ENCODE measurements at regions not wholly inside any gene's neighbourhood (a gene's known extent, or its start where the extent isn't known, plus 50 kb on each side); places are given as distances from the start of the nearest gene placed in this dataset.

DNA sequence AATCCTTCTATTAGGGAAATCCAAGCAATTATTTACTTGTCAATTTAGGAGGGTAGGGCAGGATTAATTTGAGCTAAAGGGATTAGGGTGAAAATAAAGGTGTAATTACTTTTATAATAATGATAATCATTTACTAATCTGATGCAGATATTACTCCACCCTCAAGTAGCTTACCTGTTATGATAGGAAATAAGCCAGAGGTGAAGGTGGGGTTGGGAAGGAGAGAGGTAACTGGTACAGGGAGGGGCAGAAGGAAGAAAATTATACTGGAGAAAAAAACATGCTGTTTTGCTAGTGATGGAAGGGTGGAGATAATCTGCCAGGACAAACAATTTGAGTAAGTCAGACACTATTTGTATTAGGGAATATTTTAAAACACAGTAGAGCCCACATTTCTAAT, 157.7 kb downstream of the BARX2 start:
- TF ChIP-seq, protein P1, sequence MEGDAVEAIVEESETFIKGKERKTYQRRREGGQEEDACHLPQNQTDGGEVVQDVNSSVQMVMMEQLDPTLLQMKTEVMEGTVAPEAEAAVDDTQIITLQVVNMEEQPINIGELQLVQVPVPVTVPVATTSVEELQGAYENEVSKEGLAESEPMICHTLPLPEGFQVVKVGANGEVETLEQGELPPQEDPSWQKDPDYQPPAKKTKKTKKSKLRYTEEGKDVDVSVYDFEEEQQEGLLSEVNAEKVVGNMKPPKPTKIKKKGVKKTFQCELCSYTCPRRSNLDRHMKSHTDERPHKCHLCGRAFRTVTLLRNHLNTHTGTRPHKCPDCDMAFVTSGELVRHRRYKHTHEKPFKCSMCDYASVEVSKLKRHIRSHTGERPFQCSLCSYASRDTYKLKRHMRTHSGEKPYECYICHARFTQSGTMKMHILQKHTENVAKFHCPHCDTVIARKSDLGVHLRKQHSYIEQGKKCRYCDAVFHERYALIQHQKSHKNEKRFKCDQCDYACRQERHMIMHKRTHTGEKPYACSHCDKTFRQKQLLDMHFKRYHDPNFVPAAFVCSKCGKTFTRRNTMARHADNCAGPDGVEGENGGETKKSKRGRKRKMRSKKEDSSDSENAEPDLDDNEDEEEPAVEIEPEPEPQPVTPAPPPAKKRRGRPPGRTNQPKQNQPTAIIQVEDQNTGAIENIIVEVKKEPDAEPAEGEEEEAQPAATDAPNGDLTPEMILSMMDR (IDR thresholded peaks at IDR 0.05; ENCODE audit: insufficient read depth, low read length, poor library complexity, severe bottlenecking), result no peak
- Histone ChIP-seq H3K27me3 (replicated peaks; ENCODE audit: control insufficient read depth, insufficient read depth, low read length) (no peaks in the 10 kb centered on the region), H3K4me3 (replicated peaks; ENCODE audit: low read depth, low read length) (no peak overlapping the region), H3K36me3 (ENCODE audit: control insufficient read depth, insufficient read depth, low read length) (no peaks in the 10 kb centered on the region)
- DNase-seq (ENCODE audit: extremely low read depth, insufficient read length), result no peak

DNA sequence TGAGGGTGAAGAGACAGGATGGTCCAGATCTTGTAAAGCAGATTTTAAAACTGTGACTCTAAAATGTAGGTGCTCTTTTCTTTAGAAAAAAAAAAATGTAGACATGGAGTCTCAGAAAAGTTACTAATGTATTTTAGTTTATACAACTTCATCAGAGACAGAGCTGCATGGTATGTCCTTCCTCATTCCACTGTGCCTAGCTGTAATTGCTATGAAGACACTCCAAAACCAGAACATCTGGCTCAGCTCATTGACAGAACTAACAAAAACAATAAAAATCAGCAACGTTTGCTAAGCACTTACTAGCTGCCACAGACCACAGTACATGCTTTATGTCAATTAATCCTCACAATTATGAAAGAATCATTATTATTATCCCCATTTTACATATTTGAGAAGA, 160.7 kb downstream of the BARX2 start:
- no peak for DNase-seq (ENCODE audit: extremely low read depth, insufficient read length)
- H3K36me3 ChIP-seq (ENCODE audit: control insufficient read depth, insufficient read depth, low read length), result no peaks in the 10 kb centered on the region
- TF ChIP-seq, protein P1 (IDR thresholded peaks at IDR 0.05; ENCODE audit: insufficient read depth, low read length, poor library complexity, severe bottlenecking), result no peak
- no peaks in the 10 kb centered on the region for H3K27me3 ChIP-seq (replicated peaks; ENCODE audit: control insufficient read depth, insufficient read depth, low read length)
- no peak overlapping the region for H3K4me3 ChIP-seq (replicated peaks; ENCODE audit: low read depth, low read length)

DNA sequence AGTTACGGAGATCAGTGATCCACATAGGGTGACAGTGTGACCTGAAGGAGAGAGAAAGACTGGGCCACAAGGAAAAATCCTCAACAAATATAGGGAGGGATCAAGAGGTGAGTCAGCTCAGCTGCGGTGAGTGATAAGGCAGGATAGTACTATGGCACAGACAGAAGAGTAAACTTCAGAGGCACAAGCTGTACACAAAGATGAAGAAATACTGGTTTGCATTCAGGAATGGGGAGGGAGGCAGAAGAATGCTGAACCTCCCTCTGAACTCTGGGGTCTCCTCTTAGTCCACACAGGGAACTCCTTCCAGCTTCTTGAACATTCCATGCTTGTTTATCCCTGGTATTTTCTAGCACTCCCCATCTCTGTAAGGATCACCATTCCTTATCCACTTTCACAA, 162.7 kb downstream of the BARX2 start:
- TF ChIP-seq, protein P1 (IDR thresholded peaks at IDR 0.05; ENCODE audit: insufficient read depth, low read length, poor library complexity, severe bottlenecking), result no peak
- no peaks in the 10 kb centered on the region for H3K36me3 ChIP-seq (ENCODE audit: control insufficient read depth, insufficient read depth, low read length)
- H3K27me3 ChIP-seq (replicated peaks; ENCODE audit: control insufficient read depth, insufficient read depth, low read length), result no peaks in the 10 kb centered on the region
- no peak for DNase-seq (ENCODE audit: extremely low read depth, insufficient read length)
- no peak overlapping the region for H3K4me3 ChIP-seq (replicated peaks; ENCODE audit: low read depth, low read length)

DNA sequence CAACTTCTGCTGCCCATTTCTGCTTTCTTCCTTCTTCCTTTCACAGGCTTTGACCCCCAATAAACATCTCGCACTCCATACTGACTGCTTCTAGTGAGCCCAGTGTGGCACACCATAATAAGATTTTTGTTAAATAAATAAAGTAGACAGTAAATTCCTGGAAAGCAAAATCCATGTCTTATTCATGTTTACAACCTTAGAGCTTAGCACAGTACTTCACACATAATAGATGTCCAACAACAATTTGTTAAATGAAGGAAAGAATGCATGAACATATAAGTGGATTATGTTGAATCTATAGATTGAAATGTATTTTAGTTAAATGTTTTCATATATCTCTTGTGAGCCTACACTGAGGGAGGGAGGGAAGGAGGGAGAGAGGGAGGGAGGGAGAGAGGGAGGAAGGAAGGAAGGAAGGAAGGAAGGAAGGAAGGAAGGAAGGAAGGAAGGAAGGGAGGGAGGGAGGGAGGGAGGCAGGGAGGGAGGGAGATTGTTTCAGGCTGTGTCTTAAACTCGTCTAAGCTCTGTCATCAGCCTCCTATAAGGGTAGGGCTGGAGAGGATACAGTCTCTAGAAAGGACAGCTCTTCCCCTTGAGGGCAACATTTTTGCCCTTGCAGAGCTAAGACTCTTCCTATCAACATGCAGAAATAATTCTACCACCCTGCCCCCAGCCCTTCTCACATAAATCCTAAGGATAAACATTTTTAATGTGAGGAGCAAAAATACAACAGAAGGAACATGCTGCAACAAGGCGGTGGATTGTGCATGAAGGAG, 168.1 kb downstream of the BARX2 start:
- TF ChIP-seq, protein P1 (IDR thresholded peaks at IDR 0.05; ENCODE audit: insufficient read depth, low read length, poor library complexity, severe bottlenecking), result no peak
- no peak for DNase-seq (ENCODE audit: extremely low read depth, insufficient read length)

DNA sequence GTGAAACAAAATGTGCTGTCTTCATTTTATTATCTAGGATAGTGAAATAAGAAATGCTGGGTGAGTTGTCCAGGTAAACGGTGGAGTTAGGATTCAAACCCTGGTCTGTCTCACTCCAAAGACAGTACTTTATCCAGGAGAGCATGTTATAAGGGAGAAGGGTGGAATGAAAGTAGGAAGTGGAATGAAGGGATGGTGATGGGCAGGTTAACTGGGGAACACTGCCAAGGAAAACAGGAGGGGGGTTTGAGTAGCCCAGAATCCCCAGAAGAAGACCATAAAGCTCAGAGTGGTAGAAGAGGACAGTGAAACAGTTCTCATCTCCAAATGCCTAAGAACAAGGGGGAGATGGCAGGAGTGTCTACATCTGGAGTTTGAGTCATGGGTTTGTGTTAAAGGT, 169.0 kb downstream of the BARX2 start:
- no peaks in the 10 kb centered on the region for H3K27me3 ChIP-seq (replicated peaks; ENCODE audit: control insufficient read depth, insufficient read depth, low read length)
- no peak overlapping the region for H3K4me3 ChIP-seq (replicated peaks; ENCODE audit: low read depth, low read length)
- TF ChIP-seq, protein P1 (IDR thresholded peaks at IDR 0.05; ENCODE audit: insufficient read depth, low read length, poor library complexity, severe bottlenecking), result no peak
- no peaks in the 10 kb centered on the region for H3K36me3 ChIP-seq (ENCODE audit: control insufficient read depth, insufficient read depth, low read length)
- no peak for DNase-seq (ENCODE audit: extremely low read depth, insufficient read length)

More for the DNA sequence above, 168.1 kb downstream of the BARX2 start:
- Histone ChIP-seq H3K4me3 (replicated peaks; ENCODE audit: low read depth, low read length) (no peak overlapping the region), H3K36me3 (ENCODE audit: control insufficient read depth, insufficient read depth, low read length) (no peaks in the 10 kb centered on the region), H3K27me3 (replicated peaks; ENCODE audit: control insufficient read depth, insufficient read depth, low read length) (no peaks in the 10 kb centered on the region)

All from GM06990 (cell line).